ENCODE measurements at regions not wholly inside any gene's neighbourhood (a gene's known extent, or its start where the extent isn't known, plus 50 kb on each side); places are given as distances from the start of the nearest gene placed in this dataset.

GRCh38 chr10:83248106-83248631, 891.1 kb upstream of the GHITM start:
- no peak for DNase-seq (ENCODE audit: extremely low read depth, low read depth)

- DNase-seq (ENCODE audit: extremely low read depth, low read depth), result no peak
Observed at GRCh38 chr10:83250396-83250795, 888.9 kb upstream of the GHITM start.

- no peak for DNase-seq (ENCODE audit: extremely low read depth, low read depth)
Observed at GRCh38 chr10:83252169-83252568, 887.1 kb upstream of the GHITM start.

GRCh38 chr10:83252596-83252995, 886.7 kb upstream of the GHITM start:
- DNase-seq (ENCODE audit: extremely low read depth, low read depth), result no peak

- DNase-seq (ENCODE audit: extremely low read depth, low read depth), result no peak
Observed at GRCh38 chr10:83253011-83253671, 886.2 kb upstream of the GHITM start.

- DNase-seq (ENCODE audit: extremely low read depth, low read depth), result no peak
Observed at GRCh38 chr10:83254698-83255097, 884.6 kb upstream of the GHITM start.

GRCh38 chr10:83262434-83262833, 876.9 kb upstream of the GHITM start:
- DNase-seq (ENCODE audit: extremely low read depth, low read depth), result no peak

- no peak for DNase-seq (ENCODE audit: extremely low read depth, low read depth)
Observed at GRCh38 chr10:83272666-83273434, 866.5 kb upstream of the GHITM start.

GRCh38 chr10:83274088-83274487, 865.2 kb upstream of the GHITM start:
- no peak for DNase-seq (ENCODE audit: extremely low read depth, low read depth)

GRCh38 chr10:83276971-83277370, 862.3 kb upstream of the GHITM start:
- DNase-seq (ENCODE audit: extremely low read depth, low read depth), result no peak

GRCh38 chr10:83283151-83283550, 856.2 kb upstream of the GHITM start:
- DNase-seq (ENCODE audit: extremely low read depth, low read depth), result no peak

GRCh38 chr10:83287374-83287773, 851.9 kb upstream of the GHITM start:
- DNase-seq (ENCODE audit: extremely low read depth, low read depth), result no peak

- no peak for DNase-seq (ENCODE audit: extremely low read depth, low read depth)
Observed at GRCh38 chr10:83289373-83289772, 849.9 kb upstream of the GHITM start.

- DNase-seq (ENCODE audit: extremely low read depth, low read depth), result no peak
Observed at GRCh38 chr10:83289948-83290347, 849.4 kb upstream of the GHITM start.

GRCh38 chr10:83301732-83302131, 837.6 kb upstream of the GHITM start:
- DNase-seq (ENCODE audit: extremely low read depth, low read depth), result no peak

- DNase-seq (ENCODE audit: extremely low read depth, low read depth), result no peak
Observed at GRCh38 chr10:83302623-83303022, 836.7 kb upstream of the GHITM start.

- no peak for DNase-seq (ENCODE audit: extremely low read depth, low read depth)
Observed at GRCh38 chr10:83310688-83311087, 828.6 kb upstream of the GHITM start.

GRCh38 chr10:83312570-83312969, 826.7 kb upstream of the GHITM start:
- DNase-seq (ENCODE audit: extremely low read depth, low read depth), result no peak

- no peak for DNase-seq (ENCODE audit: extremely low read depth, low read depth)
Observed at GRCh38 chr10:83332690-83333089, 806.6 kb upstream of the GHITM start.

- DNase-seq (ENCODE audit: extremely low read depth, low read depth), result no peak
Observed at GRCh38 chr10:83333566-83333965, 805.7 kb upstream of the GHITM start.

GRCh38 chr10:83343676-83344075, 795.6 kb upstream of the GHITM start:
- DNase-seq (ENCODE audit: extremely low read depth, low read depth), result no peak

GRCh38 chr10:83346266-83346910, 792.9 kb upstream of the GHITM start:
- DNase-seq (ENCODE audit: extremely low read depth, low read depth), result no peak
